Spleen (tissue), 7 donors: ENCODE measurements at regions not wholly inside any gene's neighbourhood (a gene's known extent, or its start where the extent isn't known, plus 50 kb on each side); places are given as distances from the start of the nearest gene placed in this dataset.

Experiments
- POLR2A ChIP-seq, 3 donors: fragments of 450-650 bp; IDR thresholded peaks; one replicate each; pipeline ENCODE4 v1.5.1; 2017; ENCODE audit warnings: antibody characterized with exemption in 3 of 3, mild to moderate bottlenecking in 1 of 3
- POLR2AphosphoS5 ChIP-seq, 3 donors: sonication (generic); formaldehyde crosslinking; IDR thresholded peaks; one replicate each; pipeline ENCODE4 v1.5.1; 2017; ENCODE audit warnings: antibody characterized with exemption in 3 of 3
- TF ChIP-seq, protein P1 (sequence below), 11 experiments: fragments of 200-600 bp in 7 of 11; fragments of 450-650 bp in 4 of 11; sonication (generic) in 4 of 11; IDR thresholded peaks in 8 of 11; conservative IDR thresholded peaks in 3 of 11; 1 replicate in 7 of 11; 2 replicates in 4 of 11; pipeline versions ENCODE4 v1.4.0 to v1.8.0; 2016 to 2021; ENCODE audit warnings: antibody characterized with exemption in 11 of 11, inconsistent platforms in 4 of 11, mild to moderate bottlenecking in 1 of 11
- donor health status: DM: no; HTN: no; CAD: no; lungs with moderate emphysema.
- donor health status: DM: no; HTN: no; CAD: no.
- donor health status: DM: no; HTN: no; CAD: no.

DNA sequence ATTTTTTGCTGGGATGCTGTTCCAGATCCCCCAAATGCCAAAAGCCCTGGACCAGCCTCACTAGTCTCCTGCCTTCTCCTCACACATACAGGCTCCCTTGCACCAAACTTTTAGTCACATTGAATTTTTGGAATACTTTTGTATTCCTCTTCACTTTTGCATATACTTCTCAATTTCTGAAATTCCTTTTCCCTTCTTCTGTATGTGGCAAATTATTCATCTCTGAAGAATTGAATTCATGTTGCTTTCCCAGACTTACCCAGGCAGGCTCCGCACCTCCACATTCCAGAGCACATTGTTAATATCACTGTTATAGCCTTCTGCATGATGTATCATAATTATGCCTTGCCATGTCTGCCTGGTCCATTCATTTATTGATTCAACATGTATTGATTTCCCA, 255.3 kb upstream of the POU3F2 start:
- TF ChIP-seq, protein P1, sequence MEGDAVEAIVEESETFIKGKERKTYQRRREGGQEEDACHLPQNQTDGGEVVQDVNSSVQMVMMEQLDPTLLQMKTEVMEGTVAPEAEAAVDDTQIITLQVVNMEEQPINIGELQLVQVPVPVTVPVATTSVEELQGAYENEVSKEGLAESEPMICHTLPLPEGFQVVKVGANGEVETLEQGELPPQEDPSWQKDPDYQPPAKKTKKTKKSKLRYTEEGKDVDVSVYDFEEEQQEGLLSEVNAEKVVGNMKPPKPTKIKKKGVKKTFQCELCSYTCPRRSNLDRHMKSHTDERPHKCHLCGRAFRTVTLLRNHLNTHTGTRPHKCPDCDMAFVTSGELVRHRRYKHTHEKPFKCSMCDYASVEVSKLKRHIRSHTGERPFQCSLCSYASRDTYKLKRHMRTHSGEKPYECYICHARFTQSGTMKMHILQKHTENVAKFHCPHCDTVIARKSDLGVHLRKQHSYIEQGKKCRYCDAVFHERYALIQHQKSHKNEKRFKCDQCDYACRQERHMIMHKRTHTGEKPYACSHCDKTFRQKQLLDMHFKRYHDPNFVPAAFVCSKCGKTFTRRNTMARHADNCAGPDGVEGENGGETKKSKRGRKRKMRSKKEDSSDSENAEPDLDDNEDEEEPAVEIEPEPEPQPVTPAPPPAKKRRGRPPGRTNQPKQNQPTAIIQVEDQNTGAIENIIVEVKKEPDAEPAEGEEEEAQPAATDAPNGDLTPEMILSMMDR (IDR thresholded peaks at IDR 0.05 in 8 of 11, conservative IDR thresholded peaks at IDR 0.05 in 3 of 11): no peak
- TF ChIP-seq POLR2A (IDR thresholded peaks at IDR 0.05): no peak
- no peak for TF ChIP-seq POLR2AphosphoS5 (IDR thresholded peaks at IDR 0.05)
